GM21786 (cell line): ENCODE measurements at regions not wholly inside any gene's neighbourhood (a gene's known extent, or its start where the extent isn't known, plus 50 kb on each side); places are given as distances from the start of the nearest gene placed in this dataset.

ENCODE experiments used
- ATAC-seq: cut with Tn5 transposase; IDR thresholded peaks from one replicate; pipeline ENCODE4 v1.9.1; 2021; ENCODE audit not compliant: unreplicated experiment

DNA sequence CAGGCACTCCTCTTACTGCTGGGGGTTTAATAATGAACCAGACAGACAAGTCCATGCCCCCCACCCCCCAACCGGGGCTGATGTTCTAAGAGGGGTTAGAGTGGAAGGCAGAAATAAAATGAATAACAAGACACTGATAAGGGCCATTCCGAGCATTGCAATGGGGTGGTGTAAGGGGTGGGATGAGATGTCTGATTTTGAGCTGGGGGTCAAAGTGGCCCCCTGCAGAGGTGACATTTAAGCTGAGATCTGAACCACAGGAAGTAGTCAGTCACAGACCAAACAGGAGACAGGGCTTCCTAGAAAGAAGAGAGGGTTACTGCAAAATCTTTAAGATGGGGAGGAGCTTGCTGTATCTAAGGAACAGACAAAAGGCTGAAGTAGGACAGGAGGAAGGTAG is 180.6 kb upstream of the SH3BP4 start:
- ATAC-seq = no peak

GRCh38 chr2:234770715-234771141 is 181.1 kb upstream of the SH3BP4 start:
- no peak for ATAC-seq

DNA sequence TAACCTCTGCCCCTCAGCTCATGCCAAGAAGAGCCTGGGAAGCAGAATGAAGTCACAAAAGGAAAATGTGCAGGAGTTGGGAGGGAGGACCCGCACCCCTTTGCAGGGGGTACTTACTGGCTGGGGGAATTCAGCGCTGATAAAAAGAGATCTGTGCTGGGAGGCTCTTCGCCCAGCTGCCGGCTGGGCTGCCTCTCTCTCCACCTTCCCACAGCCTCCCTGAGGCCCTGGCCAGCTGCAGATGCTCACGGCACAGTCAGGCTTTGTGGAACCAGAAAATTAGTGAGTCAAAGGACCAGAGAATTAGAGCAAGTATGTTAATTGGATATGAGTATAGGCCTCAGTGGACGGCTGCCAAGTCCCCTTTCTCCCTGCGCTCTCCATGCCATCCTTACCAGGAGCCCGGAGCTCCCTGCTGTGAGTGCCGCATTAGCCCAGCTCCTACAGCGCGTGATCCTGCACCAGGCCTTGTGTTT is 181.7 kb upstream of the SH3BP4 start:
- ATAC-seq = no peak

- ATAC-seq = no peak
Observed at GRCh38 chr2:234768608-234769196, 183.1 kb upstream of the SH3BP4 start.

DNA sequence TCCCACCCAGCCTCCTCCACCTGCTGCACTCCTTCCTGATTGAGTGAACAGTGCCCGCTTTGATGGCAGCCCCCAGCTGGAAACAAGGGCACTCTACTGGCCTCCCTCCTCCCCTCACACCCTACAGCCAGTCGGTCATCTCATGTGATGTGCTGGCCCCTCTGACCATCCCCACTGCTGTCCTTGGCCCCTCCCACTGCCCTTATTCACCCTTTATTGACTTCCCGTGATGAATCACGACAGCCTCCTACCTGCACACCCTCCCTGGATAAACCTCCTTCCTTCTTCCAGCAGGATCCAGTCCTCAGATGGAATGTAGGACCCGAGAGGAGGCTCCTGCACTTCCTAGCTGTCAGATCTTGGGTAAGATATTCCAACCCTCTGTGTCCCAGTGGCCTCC is 186.5 kb upstream of the SH3BP4 start:
- no peak for ATAC-seq

GRCh38 chr2:234764372-234764771 is 187.4 kb upstream of the SH3BP4 start:
- ATAC-seq = no peak

GRCh38 chr2:234763002-234763873 is 188.6 kb upstream of the SH3BP4 start:
- no peak for ATAC-seq

DNA sequence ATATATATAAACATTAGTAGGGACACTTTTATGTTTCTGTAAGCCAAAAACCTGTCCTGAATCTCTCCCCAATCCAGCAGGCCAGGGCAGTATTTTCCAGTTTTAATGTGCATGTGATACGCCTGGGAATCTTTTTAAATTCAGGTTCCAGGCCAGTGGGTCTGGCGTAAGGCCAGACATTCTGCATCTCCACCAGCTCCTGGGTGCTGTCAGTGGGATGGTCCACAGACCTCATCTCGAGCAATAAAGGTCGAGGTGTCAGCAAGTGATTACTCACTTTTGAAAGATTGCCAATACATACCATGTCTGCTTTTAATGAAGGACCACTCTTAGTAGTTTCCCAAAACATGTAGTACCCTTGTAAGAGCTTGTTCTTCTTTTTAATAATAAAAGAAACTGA is 189.9 kb upstream of the SH3BP4 start:
- no peak for ATAC-seq

GRCh38 chr2:234754126-234754525 is 197.7 kb upstream of the SH3BP4 start:
- ATAC-seq = no peak

- ATAC-seq = no peak
Observed at GRCh38 chr2:234753701-234754100, 198.1 kb upstream of the SH3BP4 start.

- ATAC-seq = no peak
Observed at GRCh38 chr2:234752966-234753365, 198.9 kb upstream of the SH3BP4 start.

- ATAC-seq = no peak
Observed at GRCh38 chr2:234751275-234751973, 200.4 kb upstream of the SH3BP4 start.

DNA sequence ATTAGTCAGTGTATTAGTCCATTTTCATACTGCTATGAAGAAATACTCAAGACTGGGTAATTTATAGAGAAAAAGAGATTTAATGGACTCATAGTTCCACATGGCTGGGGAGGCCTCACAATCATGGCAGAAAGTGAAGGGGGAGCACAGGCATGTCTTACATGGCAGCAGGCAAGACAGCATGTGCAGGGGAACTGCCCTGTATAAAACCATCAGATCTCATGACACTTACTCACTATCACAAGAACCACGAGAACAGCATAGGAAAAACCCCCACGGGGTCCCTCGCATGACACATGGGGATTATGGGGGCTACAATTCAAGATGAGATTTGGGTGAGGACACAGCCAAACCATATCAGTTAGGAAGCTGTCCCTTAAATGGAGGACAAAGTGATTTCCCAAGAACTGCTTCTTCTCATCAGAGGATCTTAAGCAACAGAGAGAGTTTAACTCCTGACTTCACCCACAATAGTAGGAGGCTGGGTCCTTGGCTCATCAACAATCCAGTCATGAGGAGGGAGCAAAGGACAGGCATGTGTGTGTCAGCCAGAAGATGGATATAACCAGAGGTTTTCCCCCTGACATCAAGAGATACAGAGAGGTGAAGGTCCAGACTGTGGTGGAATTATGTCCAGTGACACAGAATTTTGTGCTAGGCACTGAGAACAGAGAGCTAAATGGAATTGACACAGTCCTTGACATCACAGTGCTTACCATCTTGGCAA is 203.8 kb upstream of the SH3BP4 start:
- no peak for ATAC-seq

- no peak for ATAC-seq
Observed at GRCh38 chr2:234747032-234747431, 204.8 kb upstream of the SH3BP4 start.

DNA sequence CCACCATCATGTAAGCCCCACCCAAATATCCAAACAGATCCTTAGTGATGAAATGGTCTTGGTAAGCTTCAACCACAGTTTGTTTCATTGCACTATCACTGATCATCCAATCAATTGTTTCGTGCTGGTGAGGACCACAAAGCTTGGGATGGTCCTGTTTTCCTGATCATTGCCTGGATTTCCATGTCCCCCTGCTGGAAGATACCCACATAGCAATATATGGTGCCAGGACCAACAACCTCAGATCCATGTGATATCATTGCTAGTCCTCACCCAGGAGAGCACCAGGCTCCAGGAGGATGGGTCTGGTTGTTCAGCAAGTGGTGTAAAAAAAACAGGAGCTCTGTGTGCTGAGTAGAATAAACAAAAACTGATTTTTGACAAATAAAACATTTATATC is 206.5 kb upstream of the SH3BP4 start:
- ATAC-seq = no peak

DNA sequence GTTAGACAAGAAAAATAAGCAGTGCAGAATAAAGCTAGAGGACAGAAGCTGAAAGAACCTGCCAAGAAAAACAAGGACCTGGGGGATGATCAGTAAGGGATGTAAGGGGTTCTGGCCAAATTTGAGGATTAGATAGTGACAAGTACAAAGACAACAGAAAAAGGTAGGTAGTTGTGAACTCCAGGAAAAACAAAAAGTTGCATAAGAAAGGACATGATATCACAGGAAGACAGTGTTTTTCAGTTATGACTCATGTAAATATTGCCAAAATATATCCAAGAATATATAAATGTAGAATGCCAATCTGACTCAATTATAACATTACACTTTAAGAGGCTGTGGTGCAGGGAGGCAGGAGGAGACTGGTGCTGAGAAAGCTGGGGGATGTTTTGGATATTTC is 209.8 kb upstream of the SH3BP4 start:
- no peak for ATAC-seq

GRCh38 chr2:234739061-234739460 is 212.8 kb upstream of the SH3BP4 start:
- no peak for ATAC-seq

DNA sequence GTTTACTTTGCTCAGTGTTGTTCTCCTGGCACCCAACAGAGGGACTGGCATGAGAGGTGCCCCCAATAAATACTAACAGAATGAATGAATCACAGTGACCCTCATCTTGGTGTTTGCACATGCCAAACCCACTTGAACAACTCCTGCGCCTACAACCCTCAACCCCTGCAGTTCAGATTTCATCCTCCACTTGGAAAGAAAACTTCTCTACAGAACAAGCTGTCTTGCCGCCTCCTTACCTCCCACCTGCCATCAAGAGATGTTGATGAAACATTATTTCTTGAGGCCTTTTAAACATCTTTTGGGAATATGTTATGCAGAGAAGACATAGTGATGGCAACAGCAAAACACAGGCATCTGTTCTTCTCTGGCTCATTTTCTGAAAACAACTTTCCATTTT is 216.0 kb upstream of the SH3BP4 start:
- ATAC-seq = no peak

GRCh38 chr2:234733795-234734600 is 217.8 kb upstream of the SH3BP4 start:
- no peak for ATAC-seq

- ATAC-seq = no peak
Observed at GRCh38 chr2:234733093-234733489, 218.7 kb upstream of the SH3BP4 start.
